Parathyroid adenoma (tissue), 2 donors: ENCODE measurements at regions not wholly inside any gene's neighbourhood (a gene's known extent, or its start where the extent isn't known, plus 50 kb on each side); places are given as distances from the start of the nearest gene placed in this dataset.

Source experiments
- H2AFZ ChIP-seq: fragments of 300-600 bp; sonication (generic); one replicate; pipeline ENCODE4 v1.7.0; 2017; ENCODE audit warnings: antibody characterized with exemption, mild to moderate bottlenecking
- H3K27ac ChIP-seq: fragments of 300-600 bp; sonication (generic); one replicate; pipeline ENCODE4 v1.7.0; 2017
- H3K27me3 ChIP-seq: fragments of 300-600 bp; sonication (generic); one replicate; pipeline ENCODE4 v1.7.0; 2017; ENCODE audit warnings: low read length; ENCODE audit not compliant: control insufficient read depth, insufficient read depth
- H3K36me3 ChIP-seq: fragments of 300-600 bp; sonication (generic); one replicate; pipeline ENCODE4 v1.7.0; 2017; ENCODE audit warnings: low read length; ENCODE audit not compliant: control insufficient read depth, insufficient read depth
- H3K4me1 ChIP-seq: fragments of 300-600 bp; sonication (generic); one replicate; pipeline ENCODE4 v1.7.0; 2017; ENCODE audit warnings: control low read depth
- H3K4me2 ChIP-seq: fragments of 300-600 bp; sonication (generic); one replicate; pipeline ENCODE4 v1.7.0; 2017; ENCODE audit warnings: low read length
- H3K4me3 ChIP-seq: fragments of 300-600 bp; sonication (generic); one replicate; pipeline ENCODE4 v1.7.0; 2017; ENCODE audit warnings: low read depth, low read length
- H3K79me2 ChIP-seq: fragments of 300-600 bp; sonication (generic); one replicate; pipeline ENCODE4 v1.7.0; 2017; ENCODE audit warnings: control low read depth
- H3K9ac ChIP-seq: fragments of 300-600 bp; sonication (generic); one replicate; pipeline ENCODE4 v1.7.0; 2017; ENCODE audit warnings: mild to moderate bottlenecking
- H3K9me3 ChIP-seq: fragments of 300-600 bp; sonication (generic); one replicate; pipeline ENCODE4 v1.7.0; 2017; ENCODE audit warnings: low read length; ENCODE audit not compliant: control insufficient read depth
- TF ChIP-seq, protein P1 (sequence below): fragments of 300-600 bp; sonication (generic); IDR thresholded peaks from one replicate; pipeline ENCODE4 v1.7.0; 2017; ENCODE audit warnings: antibody characterized with exemption, mild to moderate bottlenecking
- donor health status: primary hyperparathyroidism.

DNA sequence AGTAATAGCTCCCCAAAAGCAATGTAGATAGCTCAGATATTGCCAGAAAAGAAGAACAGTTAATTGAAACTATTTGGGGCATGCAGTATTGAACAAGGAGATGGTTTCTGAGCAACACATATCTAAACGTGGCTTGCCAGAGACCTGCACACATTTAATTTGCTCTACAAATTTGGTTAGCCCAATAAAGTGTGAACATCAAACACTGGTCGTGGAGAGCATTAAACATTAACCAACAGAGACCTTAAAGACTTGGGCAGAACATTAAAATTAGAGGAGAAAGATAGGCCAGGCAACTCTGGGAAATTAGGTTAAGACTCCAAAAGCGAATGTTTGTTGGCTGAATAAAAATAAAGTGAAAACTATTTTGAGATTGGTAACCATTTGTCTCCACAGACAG lies 61.6 kb upstream of the ARID5B start:
- peaks cover 14% of the 10 kb centered on the region for H3K4me1 ChIP-seq
- no peaks in the 10 kb centered on the region for H3K9me3 ChIP-seq
- TF ChIP-seq, protein P1, sequence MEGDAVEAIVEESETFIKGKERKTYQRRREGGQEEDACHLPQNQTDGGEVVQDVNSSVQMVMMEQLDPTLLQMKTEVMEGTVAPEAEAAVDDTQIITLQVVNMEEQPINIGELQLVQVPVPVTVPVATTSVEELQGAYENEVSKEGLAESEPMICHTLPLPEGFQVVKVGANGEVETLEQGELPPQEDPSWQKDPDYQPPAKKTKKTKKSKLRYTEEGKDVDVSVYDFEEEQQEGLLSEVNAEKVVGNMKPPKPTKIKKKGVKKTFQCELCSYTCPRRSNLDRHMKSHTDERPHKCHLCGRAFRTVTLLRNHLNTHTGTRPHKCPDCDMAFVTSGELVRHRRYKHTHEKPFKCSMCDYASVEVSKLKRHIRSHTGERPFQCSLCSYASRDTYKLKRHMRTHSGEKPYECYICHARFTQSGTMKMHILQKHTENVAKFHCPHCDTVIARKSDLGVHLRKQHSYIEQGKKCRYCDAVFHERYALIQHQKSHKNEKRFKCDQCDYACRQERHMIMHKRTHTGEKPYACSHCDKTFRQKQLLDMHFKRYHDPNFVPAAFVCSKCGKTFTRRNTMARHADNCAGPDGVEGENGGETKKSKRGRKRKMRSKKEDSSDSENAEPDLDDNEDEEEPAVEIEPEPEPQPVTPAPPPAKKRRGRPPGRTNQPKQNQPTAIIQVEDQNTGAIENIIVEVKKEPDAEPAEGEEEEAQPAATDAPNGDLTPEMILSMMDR = no peak
- H3K36me3 ChIP-seq = no peaks in the 10 kb centered on the region
- no peak overlapping the region for H2AFZ ChIP-seq
- no peak overlapping the region for H3K4me2 ChIP-seq
- no peaks in the 10 kb centered on the region for H3K27me3 ChIP-seq
- H3K9ac ChIP-seq = no peak overlapping the region
- no peak overlapping the region for H3K27ac ChIP-seq
- no peaks in the 10 kb centered on the region for H3K79me2 ChIP-seq
- H3K4me3 ChIP-seq = no peak overlapping the region

DNA sequence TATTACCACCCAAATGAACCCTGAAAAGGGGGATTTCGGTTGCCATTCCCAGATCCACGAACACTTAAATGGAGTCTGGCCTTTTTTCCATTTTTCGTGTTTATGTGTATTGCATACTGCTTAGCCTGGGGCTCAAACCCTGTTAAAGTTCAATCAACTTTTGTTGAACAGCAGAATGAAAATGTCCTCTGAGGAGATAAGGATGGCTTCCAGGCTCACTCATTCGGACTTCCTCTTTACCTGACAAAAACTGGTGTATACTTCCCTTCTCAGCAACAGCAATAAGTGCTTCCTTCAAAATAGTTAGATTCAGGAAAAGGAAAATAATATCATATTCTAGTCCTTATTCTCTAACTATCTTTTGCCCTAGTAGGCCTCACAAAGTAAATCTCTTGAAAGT lies 61.1 kb upstream of the ARID5B start:
- no peak overlapping the region for H3K4me3 ChIP-seq
- H3K4me1 ChIP-seq = peaks cover 9% of the 10 kb centered on the region
- H3K36me3 ChIP-seq = no peaks in the 10 kb centered on the region
- no peak overlapping the region for H2AFZ ChIP-seq
- no peaks in the 10 kb centered on the region for H3K27me3 ChIP-seq
- TF ChIP-seq, protein P1 = no peak
- no peak overlapping the region for H3K27ac ChIP-seq
- no peaks in the 10 kb centered on the region for H3K79me2 ChIP-seq
- no peaks in the 10 kb centered on the region for H3K9me3 ChIP-seq
- H3K9ac ChIP-seq = no peak overlapping the region
- H3K4me2 ChIP-seq = no peak overlapping the region

DNA sequence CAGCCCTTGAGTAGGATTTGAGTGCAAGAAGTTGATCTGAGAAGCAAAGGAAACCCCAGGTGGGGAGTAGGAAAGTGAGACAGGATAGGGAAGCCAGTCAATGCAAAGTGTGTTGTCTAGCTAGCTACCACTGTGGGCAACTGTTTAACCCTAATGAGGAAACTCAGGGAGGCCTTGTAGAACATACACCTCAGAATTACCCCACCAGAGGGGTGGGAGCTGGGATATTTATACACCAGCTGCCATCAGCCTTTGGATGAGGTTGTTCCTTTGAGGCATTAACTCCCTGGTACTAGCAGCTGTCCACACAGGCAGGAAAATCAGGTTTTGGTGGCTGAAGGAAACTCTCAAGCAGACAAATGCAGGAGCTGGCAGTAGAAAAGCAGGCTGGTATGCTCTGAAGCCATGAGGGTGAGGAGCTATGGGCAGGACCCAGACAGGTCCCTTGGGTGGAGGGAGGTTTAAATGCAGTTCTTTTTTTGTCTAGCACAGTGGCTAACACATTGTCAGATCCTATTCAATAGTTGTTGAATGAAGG lies 60.1 kb upstream of the ARID5B start:
- H3K4me3 ChIP-seq = no peak overlapping the region
- no peaks in the 10 kb centered on the region for H3K36me3 ChIP-seq
- no peaks in the 10 kb centered on the region for H3K27me3 ChIP-seq
- no peaks in the 10 kb centered on the region for H3K79me2 ChIP-seq
- no peak overlapping the region for H3K27ac ChIP-seq
- TF ChIP-seq, protein P1 = no peak
- H3K9ac ChIP-seq = no peak overlapping the region
- no peak overlapping the region for H3K4me2 ChIP-seq
- H3K9me3 ChIP-seq = no peaks in the 10 kb centered on the region
- no peak overlapping the region for H2AFZ ChIP-seq
- peaks cover 3% of the 10 kb centered on the region for H3K4me1 ChIP-seq

DNA sequence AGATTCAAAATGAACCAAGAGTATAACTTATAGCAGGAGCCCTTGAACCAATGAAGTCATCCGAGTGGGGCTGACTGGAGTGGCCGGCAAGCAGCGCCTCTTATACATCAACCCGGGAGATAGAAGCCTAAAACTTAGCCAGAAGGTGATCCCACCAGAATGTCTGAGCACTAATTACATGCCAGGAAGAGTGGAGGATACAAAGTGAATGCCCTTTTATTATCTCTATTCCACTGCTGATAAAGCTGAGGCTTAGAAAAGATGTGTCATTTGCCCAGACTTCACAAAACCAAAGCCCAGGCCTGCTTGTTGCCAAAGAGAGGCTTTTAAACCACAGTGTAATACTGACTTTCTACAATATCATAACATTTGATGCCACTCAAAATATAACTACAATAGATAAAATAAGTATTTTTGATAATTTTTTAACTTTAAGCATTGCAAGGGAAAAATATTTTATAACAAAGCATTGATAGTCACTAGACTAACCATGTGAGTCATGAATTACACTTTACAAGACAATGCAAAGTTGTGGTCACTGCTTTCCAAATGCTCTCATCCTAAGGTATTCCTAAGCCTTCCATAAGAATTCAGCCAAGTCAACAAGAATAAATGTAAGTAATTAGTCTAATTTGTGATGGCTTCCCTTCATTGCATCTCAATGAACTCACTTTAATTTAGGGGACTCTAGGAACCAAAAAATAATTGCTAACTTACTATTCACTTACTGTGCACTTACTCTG lies 58.6 kb upstream of the ARID5B start:
- TF ChIP-seq, protein P1 = no peak
- H3K27ac ChIP-seq = no peak overlapping the region
- H3K9ac ChIP-seq = no peak overlapping the region

More for the DNA sequence above, 58.6 kb upstream of the ARID5B start:
- H3K9me3 ChIP-seq = no peaks in the 10 kb centered on the region
- H3K36me3 ChIP-seq = no peaks in the 10 kb centered on the region
- H2AFZ ChIP-seq = no peak overlapping the region
- no peaks in the 10 kb centered on the region for H3K4me1 ChIP-seq
- H3K79me2 ChIP-seq = no peaks in the 10 kb centered on the region
- H3K4me2 ChIP-seq = no peak overlapping the region
- H3K27me3 ChIP-seq = no peaks in the 10 kb centered on the region
- H3K4me3 ChIP-seq = no peak overlapping the region
